Femur (tissue), 1 donor: ENCODE measurements at regions not wholly inside any gene's neighbourhood (a gene's known extent, or its start where the extent isn't known, plus 50 kb on each side); places are given as distances from the start of the nearest gene placed in this dataset.

Experiments
- DNase-seq: peaks from one replicate; pipeline ENCODE4 v3.0.0-alpha.2; 2017

DNA sequence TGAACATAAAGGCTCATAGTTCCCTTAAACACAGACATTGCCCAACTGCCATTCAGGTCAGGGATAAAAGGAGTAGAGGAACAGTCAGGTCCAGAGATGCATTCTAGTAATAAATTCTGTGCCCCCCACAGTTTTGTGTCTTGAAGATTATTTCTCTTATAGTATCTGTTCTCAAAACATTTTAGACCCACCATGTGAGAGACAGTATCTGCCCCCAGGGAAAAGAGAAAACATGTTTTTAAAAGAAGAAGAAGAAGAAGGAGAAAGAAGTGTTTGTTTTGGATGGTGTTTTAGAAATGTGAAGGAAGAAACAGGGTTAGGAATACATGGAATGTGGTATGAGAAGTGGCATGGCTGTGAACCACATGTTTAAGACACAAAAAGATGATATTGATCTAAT is 629.6 kb upstream of the EPHA7 start:
- no peak for DNase-seq

DNA sequence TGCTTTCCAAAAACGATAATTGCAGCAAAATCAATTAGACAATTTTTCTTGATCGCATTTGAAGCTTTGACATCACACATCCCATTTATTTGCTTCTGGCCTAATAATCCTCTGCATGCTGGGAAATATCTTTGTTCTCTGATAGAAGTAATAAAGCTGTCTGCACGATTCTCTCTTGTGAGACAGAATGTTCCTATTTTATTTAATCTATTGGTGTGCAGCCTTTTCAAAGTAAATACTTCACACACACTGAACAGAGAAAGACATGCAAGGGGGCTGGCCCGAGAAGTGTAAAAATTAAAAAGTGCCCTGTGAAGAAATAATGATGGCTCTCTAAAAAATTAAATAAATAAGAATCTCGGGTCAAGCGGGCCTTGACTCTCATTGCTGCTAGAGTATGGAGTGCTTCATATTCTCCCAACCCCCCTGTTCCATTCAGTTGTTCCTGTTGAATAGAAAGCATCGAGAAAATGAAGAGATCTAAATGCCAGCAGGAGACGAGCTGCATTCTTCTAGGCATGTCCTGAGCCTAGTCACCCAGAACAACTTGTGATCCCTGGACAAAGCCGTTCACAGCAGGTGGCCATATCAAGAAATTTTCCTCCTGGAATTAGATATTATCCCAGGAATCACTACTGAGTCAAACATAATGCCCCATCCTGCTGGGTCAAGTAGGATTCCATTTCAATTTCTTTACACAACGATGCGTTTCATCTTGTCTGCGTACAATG is 625.9 kb upstream of the EPHA7 start:
- DNase-seq: no peak

DNA sequence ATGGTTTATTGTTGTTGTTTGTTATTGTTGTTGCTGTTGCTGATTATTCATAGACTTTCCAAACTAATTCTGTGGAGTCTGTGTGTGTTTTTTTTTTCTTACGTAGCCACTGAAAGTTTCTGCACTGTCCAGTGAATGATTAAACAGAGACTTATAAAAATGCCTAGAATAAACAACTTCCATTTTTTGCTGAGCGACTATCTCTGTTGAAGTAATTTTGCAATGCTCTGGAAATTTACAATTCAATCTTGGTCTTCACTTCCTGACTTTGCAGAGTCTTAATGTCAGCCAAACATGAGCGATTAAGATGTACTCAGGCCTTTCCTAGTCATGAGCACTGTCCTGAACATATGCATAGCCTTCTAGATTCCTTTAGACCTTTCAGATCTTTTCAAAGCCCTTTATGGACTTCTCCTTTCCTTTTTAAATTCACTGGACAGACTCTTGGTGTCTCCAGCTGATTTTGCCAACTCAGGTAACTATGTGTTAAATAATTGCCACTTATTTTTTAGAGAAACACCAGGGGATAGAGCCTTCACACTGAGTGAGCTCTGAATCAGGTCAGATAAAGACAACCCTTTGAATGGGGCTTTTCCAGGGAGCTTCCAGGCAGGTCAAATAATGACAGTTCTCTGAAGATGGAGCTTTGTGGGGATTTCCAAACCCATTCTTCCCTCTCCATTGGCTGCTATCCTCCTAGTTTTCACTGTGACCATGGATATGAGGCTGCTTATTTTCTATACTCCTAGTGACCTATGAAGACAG is 622.8 kb upstream of the EPHA7 start:
- no peak for DNase-seq

DNA sequence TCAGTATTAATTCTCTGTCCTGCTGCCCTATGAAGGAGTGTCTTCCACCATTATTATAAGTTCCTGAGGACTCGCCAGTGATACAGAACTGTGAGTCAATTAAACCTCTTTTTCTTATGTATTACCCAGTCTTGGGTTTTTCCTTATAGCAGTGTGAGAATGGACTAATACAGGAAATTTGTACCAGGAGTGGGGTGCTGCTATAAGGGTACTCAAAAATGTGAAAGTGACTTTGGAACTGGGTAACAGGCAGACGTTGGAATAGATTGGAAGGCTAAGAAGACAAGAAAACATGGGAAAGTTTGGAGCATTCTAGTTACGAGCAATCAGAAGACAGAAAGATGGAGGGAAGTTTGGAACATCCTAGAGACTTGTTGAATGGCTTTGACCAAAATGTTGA is 616.7 kb upstream of the EPHA7 start:
- DNase-seq: no peak

DNA sequence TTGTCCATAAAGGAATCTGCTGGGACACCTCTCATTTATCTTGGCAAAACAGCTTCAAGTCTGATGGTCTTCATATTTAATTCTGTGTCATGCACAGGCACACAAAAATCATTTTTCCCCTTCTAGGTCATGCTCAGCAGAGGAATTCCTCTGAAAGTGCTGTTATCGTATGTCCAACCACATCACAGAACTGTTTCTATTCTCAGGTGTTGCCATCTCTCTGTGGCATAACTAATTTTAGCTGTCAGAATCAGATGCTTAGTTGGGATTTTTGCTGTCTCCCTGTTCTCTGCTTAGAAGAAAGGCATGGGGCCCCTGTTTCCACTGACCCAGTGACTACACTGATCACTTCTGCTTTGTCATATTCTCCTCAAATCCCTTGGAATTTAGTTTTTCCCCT is 608.0 kb upstream of the EPHA7 start:
- no peak for DNase-seq

DNA sequence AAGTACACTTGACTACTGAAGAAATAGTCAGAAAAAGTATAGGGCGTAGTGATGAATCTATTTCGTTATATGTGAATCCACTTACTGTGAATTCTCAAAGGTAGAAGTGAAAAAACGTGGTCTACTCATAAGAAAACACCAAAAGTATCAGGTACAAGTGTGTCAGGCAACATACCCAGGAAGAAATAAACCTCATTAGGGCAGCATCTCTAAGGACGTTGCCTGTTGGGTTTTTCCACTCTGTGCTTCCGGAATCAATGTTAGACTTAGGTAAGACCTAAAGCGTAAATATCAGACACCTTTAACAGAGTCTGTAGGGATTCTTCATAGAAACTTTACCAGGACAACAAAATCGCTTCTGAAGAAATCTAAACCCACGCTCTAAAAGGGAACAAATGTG is 607.2 kb upstream of the EPHA7 start:
- no peak for DNase-seq

DNA sequence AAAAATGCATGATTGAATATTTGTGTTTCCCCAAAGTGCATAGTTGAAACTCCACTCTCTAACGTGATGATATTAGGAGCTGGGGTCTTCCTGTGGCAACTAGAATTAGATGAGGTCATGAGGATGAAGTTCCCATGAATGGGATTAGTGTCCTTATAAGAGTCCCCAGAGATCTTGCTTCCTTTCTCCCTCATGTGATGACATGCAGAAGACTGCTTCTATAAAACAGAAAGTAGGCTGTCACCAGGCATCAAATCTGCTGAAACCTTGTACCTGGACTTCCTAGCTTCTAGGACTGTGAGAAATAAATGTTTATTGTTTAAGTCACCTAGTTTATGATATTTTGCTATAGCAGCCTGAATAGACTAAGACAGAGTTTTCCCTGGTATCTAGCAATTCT is 586.5 kb upstream of the EPHA7 start:
- DNase-seq: no peak

GRCh38 chr6:93992976-93993375 is 573.6 kb upstream of the EPHA7 start:
- DNase-seq: no peak

DNA sequence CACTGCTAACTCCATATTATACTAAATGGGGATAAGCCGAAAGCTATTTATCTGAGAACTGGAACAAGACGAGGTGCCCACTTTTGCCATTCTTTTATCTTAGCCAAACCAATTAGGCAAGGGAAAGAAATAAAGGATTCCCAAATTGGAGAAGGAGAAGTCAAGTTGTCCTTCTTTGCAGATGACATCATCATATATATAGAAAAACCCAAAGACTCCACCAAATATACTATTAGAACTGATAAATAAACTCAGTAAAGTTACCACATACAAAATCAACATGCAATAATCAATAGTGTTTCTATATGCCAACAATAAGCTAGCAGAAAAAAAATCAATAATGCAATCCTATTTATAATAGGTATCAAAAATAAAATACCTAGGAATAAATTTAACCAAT is 570.3 kb upstream of the EPHA7 start:
- DNase-seq: no peak

GRCh38 chr6:93985953-93986352 is 566.6 kb upstream of the EPHA7 start:
- DNase-seq: no peak

DNA sequence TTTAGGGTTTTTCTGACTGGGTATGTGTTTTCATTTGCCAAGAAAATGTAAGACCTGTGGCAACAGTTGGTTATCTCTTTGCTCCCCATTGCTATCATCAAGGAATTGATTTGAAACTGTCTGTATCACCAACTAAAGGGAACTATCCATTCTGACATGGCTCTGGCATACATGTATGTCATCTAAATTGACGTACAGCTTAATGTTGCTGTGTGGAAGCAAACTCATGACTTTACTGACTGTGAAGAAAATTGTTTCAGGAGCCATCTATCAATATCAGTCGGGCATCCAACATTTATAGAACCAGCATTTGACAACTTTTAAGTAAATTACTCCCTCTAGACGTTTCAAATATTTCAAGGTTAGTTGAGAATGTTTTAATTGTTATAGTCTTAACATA is 555.8 kb upstream of the EPHA7 start:
- no peak for DNase-seq

GRCh38 chr6:93974332-93974731 is 555.0 kb upstream of the EPHA7 start:
- no peak for DNase-seq

DNA sequence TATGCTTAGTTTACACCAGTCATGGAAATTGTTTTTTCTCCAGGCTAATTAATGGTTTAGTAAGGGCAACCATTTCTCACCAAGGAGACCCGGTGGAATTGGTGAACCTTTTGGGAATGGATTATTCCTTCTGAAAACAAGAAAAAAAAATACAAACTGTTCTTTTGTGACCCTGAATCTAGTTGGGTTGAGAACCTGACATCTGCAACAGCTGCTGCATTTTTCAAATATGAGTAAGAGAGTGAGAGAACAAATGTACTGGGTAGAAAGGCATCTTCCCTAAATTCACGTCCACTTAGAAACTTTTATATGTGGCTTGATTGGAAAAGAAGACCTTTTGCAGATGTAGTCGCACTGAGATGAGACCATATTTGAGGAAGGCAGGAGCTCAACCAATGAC is 553.4 kb upstream of the EPHA7 start:
- no peak for DNase-seq

DNA sequence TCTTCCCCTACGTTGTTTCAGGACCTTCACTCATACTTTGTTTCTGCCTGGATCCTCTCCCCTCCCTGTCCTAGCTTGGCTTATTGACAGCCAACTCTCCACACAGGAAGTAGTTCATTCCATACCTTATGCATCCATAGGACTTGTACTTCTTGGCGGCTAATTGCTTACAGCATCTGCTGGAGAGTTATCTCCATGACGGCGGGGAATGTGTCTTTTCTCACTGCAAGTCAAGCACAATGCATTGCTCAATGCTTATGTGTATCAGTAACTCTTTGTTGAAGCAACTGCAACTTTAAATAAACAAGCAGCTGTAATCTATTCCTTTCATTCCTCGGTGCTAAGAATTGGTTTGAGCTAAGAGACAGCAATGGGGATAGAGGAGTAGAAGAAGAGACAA is 551.3 kb upstream of the EPHA7 start:
- DNase-seq: no peak

GRCh38 chr6:93968126-93968525 is 548.8 kb upstream of the EPHA7 start:
- DNase-seq: no peak

DNA sequence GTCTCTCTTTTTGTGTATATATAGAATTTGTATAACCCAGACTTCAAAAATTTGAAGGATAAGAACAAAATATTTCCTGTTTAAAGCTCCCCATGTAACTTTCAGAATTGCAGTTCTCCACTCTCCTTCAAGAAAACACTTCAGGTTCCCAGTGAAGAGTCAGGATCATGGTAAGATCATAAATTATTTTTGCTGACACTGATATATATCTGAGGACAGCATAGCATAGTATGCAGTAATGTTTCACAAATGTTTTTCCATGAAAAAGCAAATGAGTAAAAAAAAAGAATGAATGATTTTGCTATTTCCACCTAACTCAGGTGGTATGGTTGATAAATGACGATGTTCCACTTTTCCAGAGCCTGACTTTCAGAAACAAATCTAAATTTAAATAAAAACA is 545.6 kb upstream of the EPHA7 start:
- no peak for DNase-seq

- DNase-seq: no peak
Measured at GRCh38 chr6:93964321-93964720, 545.0 kb upstream of the EPHA7 start.

- no peak for DNase-seq
Measured at GRCh38 chr6:93962566-93962965, 543.2 kb upstream of the EPHA7 start.

GRCh38 chr6:93954584-93954983 is 535.2 kb upstream of the EPHA7 start:
- DNase-seq: no peak

DNA sequence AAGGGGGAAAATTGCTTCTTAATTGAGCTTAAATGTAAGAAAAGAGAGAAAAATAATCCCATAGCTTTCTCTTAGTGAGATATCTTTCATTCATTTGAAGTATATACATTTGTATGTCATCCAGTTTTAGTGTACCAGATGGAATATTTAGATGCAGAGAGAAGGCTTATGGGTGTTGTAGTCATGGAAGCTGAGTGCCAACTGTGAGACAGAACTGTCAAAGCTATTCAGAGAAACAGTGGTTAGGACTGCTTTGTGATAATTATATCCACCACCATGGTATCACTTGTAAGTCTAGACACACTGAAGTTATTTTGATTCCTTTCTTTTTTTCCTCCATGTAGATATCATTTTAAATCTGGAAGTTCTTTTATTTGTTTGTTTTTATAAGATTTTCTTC is 524.3 kb upstream of the EPHA7 start:
- no peak for DNase-seq

- DNase-seq: no peak
Measured at GRCh38 chr6:93940381-93940780, 521.0 kb upstream of the EPHA7 start.

GRCh38 chr6:93932175-93932574 is 512.8 kb upstream of the EPHA7 start:
- no peak for DNase-seq

- no peak for DNase-seq
Measured at GRCh38 chr6:93927731-93928130, 508.4 kb upstream of the EPHA7 start.

DNA sequence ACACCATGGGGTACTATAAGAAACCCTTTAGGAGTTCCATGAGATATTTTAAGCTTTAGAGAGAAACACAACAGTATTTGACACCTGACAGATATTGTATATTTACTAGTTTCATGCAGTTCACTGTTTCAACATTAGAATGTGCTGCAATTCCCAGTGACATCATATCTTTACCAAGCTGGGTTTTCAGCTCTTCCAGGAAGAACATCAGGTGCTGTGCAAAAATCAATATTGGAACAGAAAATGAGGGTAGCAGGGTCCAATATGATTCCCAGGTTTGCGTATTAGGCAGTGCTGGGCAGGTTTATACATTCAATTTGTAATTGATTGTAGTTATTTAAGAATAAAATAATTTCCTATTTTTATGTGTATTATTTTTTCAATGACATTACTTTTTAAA is 500.0 kb upstream of the EPHA7 start:
- DNase-seq: no peak

- no peak for DNase-seq
Measured at GRCh38 chr6:93918258-93918657, 498.9 kb upstream of the EPHA7 start.
